ENCODE measurements at regions not wholly inside any gene's neighbourhood (a gene's known extent, or its start where the extent isn't known, plus 50 kb on each side); places are given as distances from the start of the nearest gene placed in this dataset.

- TF ChIP-seq, protein P1, sequence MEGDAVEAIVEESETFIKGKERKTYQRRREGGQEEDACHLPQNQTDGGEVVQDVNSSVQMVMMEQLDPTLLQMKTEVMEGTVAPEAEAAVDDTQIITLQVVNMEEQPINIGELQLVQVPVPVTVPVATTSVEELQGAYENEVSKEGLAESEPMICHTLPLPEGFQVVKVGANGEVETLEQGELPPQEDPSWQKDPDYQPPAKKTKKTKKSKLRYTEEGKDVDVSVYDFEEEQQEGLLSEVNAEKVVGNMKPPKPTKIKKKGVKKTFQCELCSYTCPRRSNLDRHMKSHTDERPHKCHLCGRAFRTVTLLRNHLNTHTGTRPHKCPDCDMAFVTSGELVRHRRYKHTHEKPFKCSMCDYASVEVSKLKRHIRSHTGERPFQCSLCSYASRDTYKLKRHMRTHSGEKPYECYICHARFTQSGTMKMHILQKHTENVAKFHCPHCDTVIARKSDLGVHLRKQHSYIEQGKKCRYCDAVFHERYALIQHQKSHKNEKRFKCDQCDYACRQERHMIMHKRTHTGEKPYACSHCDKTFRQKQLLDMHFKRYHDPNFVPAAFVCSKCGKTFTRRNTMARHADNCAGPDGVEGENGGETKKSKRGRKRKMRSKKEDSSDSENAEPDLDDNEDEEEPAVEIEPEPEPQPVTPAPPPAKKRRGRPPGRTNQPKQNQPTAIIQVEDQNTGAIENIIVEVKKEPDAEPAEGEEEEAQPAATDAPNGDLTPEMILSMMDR (IDR thresholded peaks at IDR 0.05 in 4 of 5, conservative IDR thresholded peaks at IDR 0.05 in 1 of 5): no peak
- no peak for TF ChIP-seq POLR2A (IDR thresholded peaks at IDR 0.05)
These were observed 73.6 kb upstream of the COL5A2 start for GRCh38 chr2:189252991-189253675.

Measured in gastrocnemius medialis (tissue), 4 donors.